ENCODE measurements at regions not wholly inside any gene's neighbourhood (a gene's known extent, or its start where the extent isn't known, plus 50 kb on each side); places are given as distances from the start of the nearest gene placed in this dataset.

DNA sequence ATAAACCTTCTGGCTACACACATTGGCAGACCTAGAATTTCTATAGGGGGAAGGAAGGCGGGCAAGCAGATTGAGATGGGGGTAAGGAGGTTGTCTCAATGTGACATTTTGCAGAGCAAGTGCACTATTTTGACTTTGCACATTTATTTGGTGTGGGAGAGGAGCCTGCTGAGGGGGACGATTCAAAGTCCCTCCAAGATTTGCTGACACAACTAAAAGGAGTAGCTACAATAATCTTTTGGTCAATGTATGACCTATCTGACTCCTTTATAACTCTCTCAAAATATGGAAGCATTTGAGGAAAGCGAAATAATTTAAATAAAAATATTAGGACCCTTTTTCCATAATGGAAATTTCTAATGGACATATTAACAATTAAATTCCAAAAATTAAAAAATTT is 274.9 kb upstream of the PPARGC1A start:
- no peaks in the 10 kb centered on the region for H3K79me2 ChIP-seq (ENCODE audit: control insufficient read depth in 1 of 2, insufficient read depth in 2 of 2, low read length in 2 of 2)
- no peak overlapping the region for H2AK5ac ChIP-seq (ENCODE audit: low read depth, low read length)
- H4K8ac ChIP-seq (ENCODE audit: extremely low read depth, insufficient read depth, low read length) = no peak overlapping the region
- no peaks in the 10 kb centered on the region for H3K9me3 ChIP-seq (ENCODE audit: insufficient read depth in 2 of 2, low read depth in 1 of 2, low read length in 1 of 2)
- H3K23ac ChIP-seq (ENCODE audit: insufficient read length) = no peak overlapping the region
- TF ChIP-seq MAFK (IDR thresholded peaks at IDR 0.05; ENCODE audit: low read depth, low read length) = 0 out of 2 replicates have a peak, but pooled peaks have one; percentile 30
- TF ChIP-seq POLR2A (IDR thresholded peaks at IDR 0.05; ENCODE audit: control extremely low read depth in 1 of 2, low read depth in 2 of 2, low read length in 2 of 2) = no peak
- H3K14ac ChIP-seq (ENCODE audit: insufficient read length) = no peak overlapping the region
- H3K56ac ChIP-seq (replicated peaks; ENCODE audit: insufficient read length, low read depth, low read length) = no peak overlapping the region
- no peak overlapping the region for H3K4ac ChIP-seq (replicated peaks; ENCODE audit: insufficient read length, low read depth, low read length)
- H3K18ac ChIP-seq (ENCODE audit: extremely low read depth, low read length) = no peak overlapping the region
- H3K4me2 ChIP-seq (ENCODE audit: insufficient read depth in 1 of 2, low read depth in 2 of 2, low read length in 2 of 2) = no peak overlapping the region
- H3K36me3 ChIP-seq (ENCODE audit: control insufficient read depth in 2 of 4, insufficient read depth in 4 of 4, low read length in 3 of 4) = no peaks in the 10 kb centered on the region
- no peaks in the 10 kb centered on the region for H3K4me1 ChIP-seq (replicated peaks in 1 of 4; ENCODE audit: control insufficient read depth in 3 of 4, insufficient read depth in 4 of 4, low read length in 3 of 4)
- no peaks in the 10 kb centered on the region for H3K23me2 ChIP-seq (ENCODE audit: low read depth, low read length)
- H3K27ac ChIP-seq (ENCODE audit: low read depth, low read length) = no peak overlapping the region
- no peak overlapping the region for H2BK120ac ChIP-seq (replicated peaks; ENCODE audit: low read depth, low read length)
- ChIA-PET CTCF (ENCODE audit: partially characterized antibody) (no interaction called here), POLR2A (ENCODE audit: partially characterized antibody) (no interaction called here)
- H2BK5ac ChIP-seq (ENCODE audit: low read depth, low read length) = no peak overlapping the region
- no peak overlapping the region for H2BK15ac ChIP-seq (ENCODE audit: low read length)
- H4K20me1 ChIP-seq (replicated peaks in 1 of 2; ENCODE audit: control insufficient read depth in 1 of 2, insufficient read depth in 2 of 2, low read length in 2 of 2) = no peaks in the 10 kb centered on the region
- no peak overlapping the region for H2AFZ ChIP-seq (ENCODE audit: low read length)
- no peak overlapping the region for H3K9ac ChIP-seq (replicated peaks in 1 of 4; ENCODE audit: extremely low read depth in 1 of 4, low read depth in 3 of 4, low read length in 3 of 4)
- FAIRE-seq = no peak
- H4K5ac ChIP-seq (ENCODE audit: insufficient read length, low read depth, low read length) = no peak overlapping the region
- no peaks in the 10 kb centered on the region for H3K79me1 ChIP-seq (ENCODE audit: low read depth, low read length)
- no peak overlapping the region for H2BK12ac ChIP-seq (ENCODE audit: low read depth, low read length)
- no peaks in the 10 kb centered on the region for H3K27me3 ChIP-seq (replicated peaks in 1 of 4; ENCODE audit: control insufficient read depth in 3 of 4, extremely low read depth in 1 of 4, insufficient read depth in 3 of 4, low read length in 3 of 4)
- DNase-seq (ENCODE audit: low read depth in 1 of 2, low spot score in 2 of 2) = no peak
- H3K4me3 ChIP-seq (ENCODE audit: extremely low read depth in 1 of 4, insufficient read depth in 2 of 4, low read depth in 3 of 4, low read length in 4 of 4) = no peak overlapping the region
- H4K91ac ChIP-seq (replicated peaks; ENCODE audit: insufficient read length, low read length) = no peak overlapping the region
- no peak overlapping the region for H2BK20ac ChIP-seq (ENCODE audit: low read length)
- 83% methylated on average over 3 of the region's 3 CpGs; no CpG with 5 or more reads in 1 of the 2 experiments for WGBS, 2 experiments (ENCODE audit: extremely low coverage in 1 of 2, insufficient coverage in 1 of 2, insufficient read length in 1 of 2, insufficient replicate concordance in 2 of 2, low coverage in 1 of 2, low lambda C conversion rate in 2 of 2, missing lambda C conversion rate in 1 of 2)
